HG02943 (cell line): ENCODE measurements at regions not wholly inside any gene's neighbourhood (a gene's known extent, or its start where the extent isn't known, plus 50 kb on each side); places are given as distances from the start of the nearest gene placed in this dataset.
"Not testable (repeated sequence)": the region's sequence is repeated elsewhere in the genome, so short reads cannot be mapped to it uniquely, and the experiment has no call there.

ENCODE experiments used
- ATAC-seq: cut with Tn5 transposase; IDR thresholded peaks from one replicate; pipeline ENCODE4 v1.9.1; 2021; ENCODE audit warnings: mild to moderate bottlenecking, low read depth, moderate library complexity; ENCODE audit not compliant: unreplicated experiment

DNA sequence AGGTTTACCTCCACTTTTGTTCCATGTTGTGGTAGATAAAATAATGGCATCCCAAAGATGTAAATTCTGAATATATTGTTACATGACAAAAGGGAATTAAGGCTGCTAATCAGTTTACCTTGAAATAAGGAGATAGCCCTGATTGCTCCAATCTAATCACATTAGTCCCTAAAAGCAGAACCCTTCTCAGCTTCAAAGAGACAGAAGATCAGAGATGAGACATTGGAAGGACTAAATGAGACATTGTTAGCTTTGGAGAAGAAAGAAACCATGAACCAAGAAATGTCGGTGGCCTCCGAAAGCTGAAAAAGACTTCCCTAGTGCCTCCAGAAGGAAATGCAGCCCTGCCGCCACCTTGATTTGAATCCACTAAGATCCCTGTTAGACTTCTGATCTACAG, 82.8 kb upstream of the PARP8 start:
- ATAC-seq: no peak

DNA sequence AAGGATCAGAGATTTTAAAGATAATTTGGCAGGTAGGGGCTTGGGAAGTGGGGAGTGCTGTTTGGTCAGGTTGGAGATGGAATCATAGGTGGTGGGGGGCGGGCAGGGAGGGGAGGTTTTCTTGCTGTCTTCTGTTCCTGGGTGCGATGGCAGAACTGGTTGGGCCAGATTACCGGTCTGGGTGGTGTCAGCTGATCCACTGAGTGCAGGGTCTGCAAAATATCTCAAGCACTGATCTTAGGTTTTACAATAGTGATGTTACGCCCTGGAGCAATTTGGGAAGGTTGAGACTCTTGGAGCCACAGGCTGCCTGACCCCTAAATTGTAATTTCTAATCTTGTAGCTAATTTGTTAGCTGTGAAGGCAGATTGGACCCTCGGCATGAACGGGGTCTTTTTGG, 78.0 kb upstream of the PARP8 start:
- ATAC-seq: not testable (repeated sequence)

DNA sequence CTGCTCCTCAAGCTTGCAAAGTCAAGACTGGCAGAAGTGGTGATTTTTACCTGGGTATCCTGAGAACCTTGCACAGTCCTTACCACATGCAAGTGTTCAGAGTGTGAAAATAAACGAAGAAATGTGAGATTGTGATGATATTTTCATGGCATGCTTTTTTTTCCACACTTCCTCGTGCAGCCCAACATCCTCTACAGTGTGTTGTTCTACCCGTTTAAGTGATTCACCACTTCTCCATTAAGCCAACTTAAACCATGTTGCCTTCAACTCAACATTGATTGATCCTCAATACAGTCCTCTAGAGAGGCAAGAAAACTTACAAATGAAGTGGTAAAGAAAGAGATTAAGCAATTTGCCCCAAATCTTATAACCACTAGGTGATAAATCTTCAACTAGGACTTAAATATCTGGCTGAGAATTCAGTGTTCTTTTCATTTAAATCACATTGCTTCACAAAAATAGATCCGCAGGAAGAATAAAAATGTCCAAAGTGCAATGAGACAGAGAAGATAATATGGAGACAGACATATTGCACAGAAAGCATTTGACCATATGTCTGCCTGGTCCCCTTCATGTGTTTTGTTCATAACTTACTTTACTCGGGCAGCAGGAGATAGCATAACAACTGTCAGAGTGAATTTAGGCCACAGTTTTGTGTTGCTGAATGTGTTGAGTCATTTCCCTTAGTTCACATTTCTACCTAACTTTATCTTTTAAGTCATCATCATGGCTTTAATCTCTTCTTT, 75.8 kb upstream of the PARP8 start:
- ATAC-seq: not testable (repeated sequence)

DNA sequence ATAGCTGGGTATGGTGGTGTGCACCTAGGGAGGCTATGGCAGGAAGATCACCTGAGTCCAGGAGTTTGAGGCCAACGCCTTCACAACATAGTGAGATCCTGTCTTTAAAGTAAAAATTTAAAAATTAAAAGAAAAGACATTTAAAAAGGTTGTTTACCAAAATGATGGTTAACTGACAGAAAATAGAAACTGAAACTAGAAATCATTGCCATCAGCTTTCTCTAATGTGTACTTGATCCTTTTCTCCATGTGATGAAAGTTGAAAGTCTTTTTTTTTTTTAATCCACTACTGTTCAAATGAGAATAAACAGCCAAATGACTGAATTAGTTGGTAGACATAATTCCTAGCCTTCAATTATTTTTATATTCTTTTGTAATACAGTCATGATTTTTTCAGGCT, 75.1 kb upstream of the PARP8 start:
- ATAC-seq: not testable (repeated sequence)

DNA sequence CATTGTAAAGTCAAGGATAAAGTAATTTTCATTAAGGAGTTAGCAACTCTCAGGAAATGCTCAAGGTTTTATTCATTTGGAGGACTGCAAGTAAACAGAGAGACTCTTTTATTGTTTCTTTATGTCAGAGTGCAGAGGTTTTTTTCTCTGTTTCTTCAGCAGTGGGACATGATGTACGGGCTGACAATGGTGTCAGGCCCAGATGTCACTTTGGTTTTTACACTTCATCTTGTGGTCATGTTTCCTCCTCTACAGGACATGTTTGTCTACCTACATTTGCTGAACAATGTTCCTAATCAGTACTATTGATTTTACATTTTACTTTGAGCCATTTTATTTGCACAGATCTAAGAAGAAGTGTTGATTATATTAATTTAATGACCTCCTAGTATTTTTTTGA, 72.8 kb upstream of the PARP8 start:
- ATAC-seq: no peak

DNA sequence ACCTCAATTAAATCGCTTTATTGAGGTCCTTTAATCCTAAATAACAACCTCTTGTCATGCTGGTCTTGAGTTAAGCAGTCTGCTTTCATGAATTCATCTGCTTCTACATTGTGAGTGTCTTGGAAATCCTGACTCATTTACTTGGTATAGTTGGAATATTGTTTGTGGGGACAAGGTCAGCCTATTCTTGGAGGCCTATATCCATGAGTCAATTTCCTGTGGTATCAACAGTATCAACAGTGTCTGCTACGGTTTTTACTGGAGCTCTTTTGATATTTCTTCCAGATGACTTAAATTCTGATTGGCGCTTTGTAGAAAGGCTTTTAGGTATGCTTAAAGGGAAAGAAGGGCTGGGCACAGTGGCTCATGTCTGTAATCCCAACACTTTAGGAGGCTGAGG, 71.2 kb upstream of the PARP8 start:
- no peak for ATAC-seq

DNA sequence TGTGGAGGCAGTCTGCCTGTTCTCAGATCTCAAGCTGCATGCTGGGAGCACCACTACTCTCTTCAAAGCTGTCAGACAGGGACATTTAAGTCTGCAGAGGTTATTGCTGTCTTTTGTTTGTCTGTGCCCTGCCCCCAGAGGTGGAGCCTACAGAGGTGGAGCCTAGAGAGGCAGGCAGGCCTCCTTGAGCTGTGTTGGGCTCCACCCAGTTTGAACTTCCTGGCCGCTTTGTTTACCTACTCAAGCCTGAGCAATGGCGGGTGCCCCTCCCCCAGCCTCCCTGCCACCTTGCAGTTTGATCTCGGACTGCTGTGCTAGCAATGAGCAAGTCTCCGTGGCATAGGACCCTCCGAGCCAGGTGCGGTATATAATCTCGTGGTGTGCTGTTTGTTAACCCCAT, 64.9 kb upstream of the PARP8 start:
- ATAC-seq: not testable (repeated sequence)

DNA sequence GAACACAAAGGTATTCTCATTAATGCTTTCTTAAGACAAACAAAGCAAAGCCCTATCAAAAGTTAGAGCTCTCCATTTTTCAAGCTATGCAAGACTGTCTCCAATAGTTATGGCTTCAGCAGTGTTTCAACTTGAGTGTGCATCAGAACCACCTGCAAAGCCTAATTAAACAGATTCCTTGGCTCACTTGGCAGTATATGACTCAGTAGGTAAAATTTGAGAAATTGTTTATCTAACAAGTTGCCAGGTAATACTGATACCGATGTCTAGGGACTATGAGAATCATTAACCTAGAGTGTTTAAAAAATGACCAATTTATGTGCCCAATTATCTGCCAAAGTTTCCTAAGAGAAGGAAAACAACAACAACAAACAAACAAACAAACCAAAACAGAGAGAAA, 60.3 kb upstream of the PARP8 start:
- ATAC-seq: no peak

DNA sequence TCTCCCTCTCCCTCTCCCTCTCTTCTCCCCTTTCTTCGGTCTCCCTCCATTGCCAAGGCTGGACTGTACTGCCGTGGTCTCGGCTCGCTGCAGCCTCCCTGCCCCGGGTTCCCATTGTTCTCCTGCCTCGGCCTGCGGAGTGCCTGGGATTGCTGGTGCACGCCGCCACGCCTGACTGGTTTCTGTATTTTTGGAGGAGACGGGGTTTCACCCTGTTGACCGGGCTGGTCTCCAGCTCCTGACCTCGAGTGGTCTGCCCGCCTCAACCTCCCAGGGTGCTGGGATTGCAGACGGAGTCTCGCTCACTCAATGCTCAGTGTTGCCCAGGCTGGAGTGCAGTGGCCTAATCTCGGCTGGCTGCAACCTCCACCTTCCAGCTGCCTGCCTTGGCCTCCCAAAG, 59.0 kb upstream of the PARP8 start:
- ATAC-seq: not testable (repeated sequence)

DNA sequence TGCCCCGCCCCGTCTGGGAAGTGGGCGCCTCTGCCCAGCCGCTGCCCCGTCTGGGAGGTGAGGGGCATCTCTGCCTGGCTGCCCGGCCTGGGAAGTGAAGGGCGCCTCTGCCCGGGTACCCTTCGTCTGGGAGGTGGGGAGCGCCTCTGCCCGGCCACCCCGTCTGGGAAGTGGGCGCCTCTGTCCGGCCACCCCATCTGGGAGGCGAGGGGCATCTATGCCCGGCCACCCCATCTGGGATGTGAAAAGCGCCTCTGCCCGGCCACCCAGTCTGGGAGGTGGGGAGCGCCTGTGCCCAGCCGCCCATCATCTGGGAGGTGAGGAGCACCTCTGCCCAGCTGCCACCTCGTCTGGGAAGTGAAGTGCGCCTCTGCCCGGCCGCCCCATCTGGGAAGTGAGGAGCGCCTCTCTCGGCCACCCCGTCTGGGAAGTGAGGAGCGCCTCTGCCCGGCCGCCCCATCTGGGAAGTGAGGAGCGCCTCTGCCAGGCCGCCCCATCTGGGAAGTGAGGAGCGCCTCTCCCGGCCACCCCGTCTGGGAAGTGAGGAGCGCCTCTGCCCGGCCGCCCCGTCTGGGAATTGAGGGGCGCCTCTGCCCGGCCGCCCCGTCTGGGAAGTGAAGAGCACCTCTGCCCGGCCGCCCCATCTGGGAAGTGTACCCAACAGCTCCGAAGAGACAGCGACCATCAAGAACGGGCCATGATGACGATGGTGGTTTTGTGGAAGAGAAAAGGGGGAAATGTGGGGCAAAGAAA, 58.3 kb upstream of the PARP8 start:
- not testable (repeated sequence) for ATAC-seq

DNA sequence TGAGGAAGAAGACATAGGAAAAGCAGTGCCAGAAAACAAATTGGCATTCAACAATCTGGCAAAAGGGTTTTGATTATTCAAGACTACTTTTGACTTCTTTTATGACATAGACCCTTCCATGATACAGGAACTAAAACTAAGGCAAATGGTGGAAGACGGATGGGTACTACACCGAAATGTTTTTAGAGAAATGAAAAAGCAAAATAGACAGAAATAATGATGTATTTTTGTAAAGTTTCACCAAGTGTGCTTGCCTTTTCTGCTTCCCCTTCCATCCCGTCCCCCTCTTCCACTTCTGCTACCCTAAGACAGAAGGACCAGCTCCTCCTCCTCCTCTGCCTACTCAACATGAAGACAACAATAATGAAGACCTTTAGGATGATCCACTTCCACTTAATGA, 53.4 kb upstream of the PARP8 start:
- not testable (repeated sequence) for ATAC-seq
